OCI-LY3 (cell line): ENCODE measurements at regions not wholly inside any gene's neighbourhood (a gene's known extent, or its start where the extent isn't known, plus 50 kb on each side); places are given as distances from the start of the nearest gene placed in this dataset.

Experiments used
- H2AFZ ChIP-seq: fragments of 200-600, 300-600 bp; shearing (Covaris generic); 2 replicates; pipeline ENCODE4 v1.6.0; 2014; ENCODE audit warnings: antibody characterized with exemption, low read depth, low read length
- H3K27ac ChIP-seq: fragments of 200-600, 300-600 bp; sonication (generic); 2 replicates; pipeline ENCODE4 v1.5.1; 2014; ENCODE audit warnings: mild to moderate bottlenecking, low read length, moderate library complexity, mixed read lengths
- H3K27me3 ChIP-seq: fragments of 200-600, 300-600 bp; sonication (generic); 2 replicates; pipeline ENCODE4 v1.6.1; 2014; ENCODE audit warnings: low read depth, low read length, mixed read lengths
- H3K36me3 ChIP-seq: fragments of 200-600, 300-600 bp; sonication (generic); replicated peaks from 2 replicates; pipeline ENCODE3; 2014; ENCODE audit warnings: low read depth, low read length, mixed read lengths
- H3K4me1 ChIP-seq: fragments of 300-600, 200-600 bp; sonication (generic); 2 replicates; pipeline ENCODE4 v1.6.1; 2014; ENCODE audit warnings: low read length, mixed read lengths
- H3K4me2 ChIP-seq: fragments of 200-600, 300-600 bp; sonication (generic); 2 replicates; pipeline ENCODE4 v1.6.1; 2014; ENCODE audit warnings: low read length, mixed read lengths
- H3K4me3 ChIP-seq: fragments of 300-600, 200-600 bp; sonication (generic); 2 replicates; pipeline ENCODE4 v1.5.1; 2014; ENCODE audit warnings: antibody characterized with exemption, mild to moderate bottlenecking, low read length, moderate library complexity
- H3K79me2 ChIP-seq: fragments of 300-600, 200-600 bp; shearing (Covaris generic); 2 replicates; pipeline ENCODE4 v1.6.1; 2014; ENCODE audit warnings: mild to moderate bottlenecking, low read length, mixed read lengths
- H3K9ac ChIP-seq: fragments of 300-600, 200-600 bp; shearing (Covaris generic); 2 replicates; pipeline ENCODE4 v1.6.0; 2014; ENCODE audit warnings: mild to moderate bottlenecking, low read length, moderate library complexity
- H3K9me3 ChIP-seq: fragments of 200-600, 300-600 bp; shearing (Covaris generic); 2 replicates; pipeline ENCODE4 v1.6.1; 2014; ENCODE audit warnings: low read length, mixed read lengths; ENCODE audit not compliant: insufficient read depth
- H4K20me1 ChIP-seq: fragments of 200-600, 300-600 bp; sonication (generic); 2 replicates; pipeline ENCODE4 v1.6.1; 2016; ENCODE audit warnings: low read length, mixed read lengths; ENCODE audit not compliant: insufficient read depth
- EZH2phosphoT487 ChIP-seq: fragments of 200-600 bp; shearing (Covaris generic); IDR thresholded peaks from 2 replicates; pipeline ENCODE4 v1.6.1; 2018; ENCODE audit warnings: antibody characterized with exemption, mixed run types, low read depth
- TF ChIP-seq, protein P1 (sequence below): fragments of 200-600, 300-600 bp; sonication (generic); IDR thresholded peaks from 2 replicates; pipeline ENCODE4 v1.5.1; 2014; ENCODE audit warnings: antibody characterized with exemption, low read length, low read depth

DNA sequence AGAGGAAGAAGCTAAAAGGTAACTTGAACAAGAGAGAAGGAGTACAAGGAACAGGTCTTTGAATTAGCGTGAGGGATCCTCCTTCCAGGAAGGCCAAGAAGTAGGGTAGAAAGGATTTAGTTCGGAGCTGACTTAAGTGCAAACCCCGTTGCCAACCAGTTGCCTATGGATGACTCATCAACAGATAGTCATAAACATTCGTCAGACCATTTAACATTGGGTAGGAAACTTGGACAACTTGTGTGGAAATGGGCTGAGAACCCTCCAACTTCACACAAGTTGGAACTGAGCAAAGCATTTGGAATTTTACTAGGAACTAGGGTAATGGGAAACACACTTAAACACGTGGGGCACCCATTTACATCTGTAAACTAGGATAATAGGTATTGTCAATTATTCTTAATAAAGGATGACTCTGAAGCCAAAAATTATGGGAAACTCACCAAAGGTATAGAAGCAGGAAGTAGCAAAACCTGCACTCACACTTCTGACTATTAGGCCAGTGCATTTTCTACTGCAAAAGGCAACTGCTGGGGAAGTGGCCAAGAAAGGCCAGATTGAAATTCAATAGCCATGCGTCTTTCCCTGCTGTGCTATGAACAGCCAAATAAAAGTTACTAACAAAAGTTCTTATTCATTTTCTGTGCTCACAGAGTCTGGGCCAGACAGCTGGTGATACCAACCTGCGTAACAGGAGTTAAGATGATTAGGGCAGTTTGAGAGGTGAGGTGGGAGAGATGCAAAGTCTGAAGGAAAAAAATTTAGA lies 174.5 kb upstream of the TMC3 start:
- no peak overlapping the region for H3K27ac ChIP-seq
- no peak overlapping the region for H3K9ac ChIP-seq
- H3K9me3 ChIP-seq: no peaks in the 10 kb centered on the region
- H3K27me3 ChIP-seq: peaks cover 31% of the 10 kb centered on the region; the same call in 1 of the 2 replicates
- no peak overlapping the region for H2AFZ ChIP-seq
- no peak overlapping the region for H3K4me2 ChIP-seq
- H4K20me1 ChIP-seq: no peaks in the 10 kb centered on the region
- no peak overlapping the region for H3K4me3 ChIP-seq
- no peaks in the 10 kb centered on the region for H3K79me2 ChIP-seq
- no peaks in the 10 kb centered on the region for H3K4me1 ChIP-seq
- TF ChIP-seq, protein P1, sequence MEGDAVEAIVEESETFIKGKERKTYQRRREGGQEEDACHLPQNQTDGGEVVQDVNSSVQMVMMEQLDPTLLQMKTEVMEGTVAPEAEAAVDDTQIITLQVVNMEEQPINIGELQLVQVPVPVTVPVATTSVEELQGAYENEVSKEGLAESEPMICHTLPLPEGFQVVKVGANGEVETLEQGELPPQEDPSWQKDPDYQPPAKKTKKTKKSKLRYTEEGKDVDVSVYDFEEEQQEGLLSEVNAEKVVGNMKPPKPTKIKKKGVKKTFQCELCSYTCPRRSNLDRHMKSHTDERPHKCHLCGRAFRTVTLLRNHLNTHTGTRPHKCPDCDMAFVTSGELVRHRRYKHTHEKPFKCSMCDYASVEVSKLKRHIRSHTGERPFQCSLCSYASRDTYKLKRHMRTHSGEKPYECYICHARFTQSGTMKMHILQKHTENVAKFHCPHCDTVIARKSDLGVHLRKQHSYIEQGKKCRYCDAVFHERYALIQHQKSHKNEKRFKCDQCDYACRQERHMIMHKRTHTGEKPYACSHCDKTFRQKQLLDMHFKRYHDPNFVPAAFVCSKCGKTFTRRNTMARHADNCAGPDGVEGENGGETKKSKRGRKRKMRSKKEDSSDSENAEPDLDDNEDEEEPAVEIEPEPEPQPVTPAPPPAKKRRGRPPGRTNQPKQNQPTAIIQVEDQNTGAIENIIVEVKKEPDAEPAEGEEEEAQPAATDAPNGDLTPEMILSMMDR: no peak
- TF ChIP-seq EZH2phosphoT487: no peak
- no peaks in the 10 kb centered on the region for H3K36me3 ChIP-seq

DNA sequence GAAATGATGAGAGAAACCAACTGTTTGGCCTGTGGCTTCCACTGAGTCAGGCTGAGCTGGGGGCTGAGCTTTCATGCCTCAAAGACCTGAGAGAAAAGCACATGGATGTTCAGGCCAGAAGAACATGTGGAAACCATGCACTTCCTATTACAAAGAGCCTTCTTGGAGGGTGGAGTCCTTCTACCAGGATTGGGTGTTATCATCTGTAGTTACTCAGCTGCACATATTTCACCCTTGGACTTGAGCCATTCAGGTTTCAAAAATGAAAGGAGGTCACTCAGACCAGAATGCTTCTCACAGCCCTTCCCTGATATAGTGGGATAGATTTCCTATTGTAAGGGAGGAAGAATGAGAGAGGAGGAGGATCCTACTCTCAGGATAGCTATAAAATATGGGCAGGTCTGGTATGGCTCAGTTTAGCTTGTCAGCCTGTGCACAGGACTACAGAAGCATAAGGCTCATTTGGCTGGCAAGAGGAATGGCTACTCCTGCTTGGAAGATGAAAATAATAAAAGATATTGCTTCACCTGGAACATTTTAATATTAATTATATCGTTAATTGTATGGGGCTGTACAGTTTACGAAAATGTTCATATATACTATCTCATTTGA lies 173.6 kb upstream of the TMC3 start:
- H3K27ac ChIP-seq: no peak overlapping the region
- H3K79me2 ChIP-seq: no peaks in the 10 kb centered on the region
- H3K9ac ChIP-seq: no peak overlapping the region
- no peak overlapping the region for H2AFZ ChIP-seq
- no peaks in the 10 kb centered on the region for H4K20me1 ChIP-seq
- H3K9me3 ChIP-seq: no peaks in the 10 kb centered on the region
- H3K36me3 ChIP-seq: no peaks in the 10 kb centered on the region
- H3K4me1 ChIP-seq: no peaks in the 10 kb centered on the region
- no peak overlapping the region for H3K4me3 ChIP-seq
- no peak overlapping the region for H3K4me2 ChIP-seq
- H3K27me3 ChIP-seq: peaks cover 25% of the 10 kb centered on the region; the same call in 1 of the 2 replicates
- TF ChIP-seq, protein P1: no peak
- TF ChIP-seq EZH2phosphoT487: no peak

DNA sequence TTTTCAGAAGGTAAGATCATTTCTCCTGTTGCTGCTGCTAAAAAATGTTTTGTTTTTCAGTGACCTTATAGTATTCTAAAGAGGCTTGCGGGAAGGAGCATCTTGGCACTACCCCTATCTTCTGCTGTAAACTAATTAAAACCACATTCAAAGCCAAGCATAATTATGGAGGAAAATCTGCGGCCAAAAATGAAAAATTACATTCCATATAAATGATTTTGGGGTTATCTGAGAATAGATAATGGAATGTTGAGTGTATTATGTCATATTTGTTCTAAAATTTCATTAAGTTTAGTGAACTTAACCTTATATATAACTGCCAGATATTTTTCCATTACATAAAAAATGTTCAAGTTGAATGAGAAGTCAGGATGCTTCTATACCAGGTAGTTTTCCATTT lies 170.4 kb upstream of the TMC3 start:
- H4K20me1 ChIP-seq: no peaks in the 10 kb centered on the region
- H3K79me2 ChIP-seq: no peaks in the 10 kb centered on the region
- H3K4me1 ChIP-seq: no peaks in the 10 kb centered on the region
- H3K4me2 ChIP-seq: no peak overlapping the region
- H3K4me3 ChIP-seq: no peak overlapping the region
- H3K36me3 ChIP-seq: no peaks in the 10 kb centered on the region
- TF ChIP-seq, protein P1: no peak
- TF ChIP-seq EZH2phosphoT487: no peak
- H2AFZ ChIP-seq: no peak overlapping the region
- no peak overlapping the region for H3K27ac ChIP-seq
- peaks cover 29% of the 10 kb centered on the region; the same call in 1 of the 2 replicates for H3K27me3 ChIP-seq
- no peak overlapping the region for H3K9ac ChIP-seq
- H3K9me3 ChIP-seq: no peaks in the 10 kb centered on the region

DNA sequence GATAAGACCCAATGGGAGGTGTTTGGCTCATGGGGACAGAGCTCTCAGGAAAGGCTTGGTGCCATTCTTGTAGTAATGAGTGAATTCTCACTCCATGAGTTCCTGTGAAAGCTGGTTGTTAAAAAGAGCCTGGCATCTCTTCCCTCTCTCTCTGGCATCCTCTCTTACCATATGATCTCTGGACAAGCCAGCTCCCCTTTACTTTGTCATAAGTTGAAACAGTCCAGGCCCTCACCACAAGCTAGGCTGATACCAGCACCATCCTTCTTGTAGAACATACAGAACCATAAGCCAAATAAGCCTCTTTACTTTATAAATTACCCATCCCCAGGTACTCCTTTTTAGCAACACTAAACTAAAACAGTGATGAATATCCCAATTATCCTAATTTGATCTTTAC lies 166.9 kb upstream of the TMC3 start:
- Histone ChIP-seq H3K4me3 (no peak overlapping the region), H3K27ac (no peak overlapping the region), H3K79me2 (no peaks in the 10 kb centered on the region), H4K20me1 (no peaks in the 10 kb centered on the region), H3K4me1 (no peaks in the 10 kb centered on the region), H3K4me2 (no peak overlapping the region), H2AFZ (no peak overlapping the region), H3K9me3 (no peaks in the 10 kb centered on the region), H3K36me3 (no peaks in the 10 kb centered on the region), H3K27me3 (peaks cover 24% of the 10 kb centered on the region; the same call in 1 of the 2 replicates), H3K9ac (no peak overlapping the region)
- TF ChIP-seq, protein P1: no peak
- TF ChIP-seq EZH2phosphoT487: no peak
